Cerebellar cortex (tissue), 1 donor: ENCODE measurements at regions not wholly inside any gene's neighbourhood (a gene's known extent, or its start where the extent isn't known, plus 50 kb on each side); places are given as distances from the start of the nearest gene placed in this dataset.

ENCODE experiments used
- DNase-seq: peaks from one replicate; pipeline ENCODE4 v3.0.0-alpha.2; 2015; ENCODE audit warnings: low spot score

GRCh38 chr18:78601349-78601748 is 378.3 kb upstream of the SALL3 start:
- DNase-seq, result no peak

GRCh38 chr18:78601923-78602322 is 377.7 kb upstream of the SALL3 start:
- no peak for DNase-seq

DNA sequence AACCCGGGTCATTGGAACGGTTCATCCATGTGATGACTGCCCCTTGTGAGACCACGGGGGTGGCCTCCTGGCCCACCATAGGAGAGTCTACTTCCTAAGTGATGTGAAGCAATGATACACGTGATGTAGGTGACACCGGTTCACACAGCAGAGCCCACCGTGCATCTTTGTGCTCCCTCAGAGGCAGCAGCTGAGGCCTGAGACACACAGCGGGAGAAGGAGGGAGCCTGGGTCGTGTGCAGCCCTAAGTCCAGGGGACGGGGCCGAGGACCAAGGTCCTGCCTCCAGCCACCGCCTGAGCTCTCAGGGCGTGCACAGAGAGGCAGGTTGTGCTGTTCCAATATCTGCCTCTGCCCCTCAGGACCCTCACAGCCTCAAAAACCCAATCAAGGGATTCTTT is 377.2 kb upstream of the SALL3 start:
- no peak for DNase-seq

DNA sequence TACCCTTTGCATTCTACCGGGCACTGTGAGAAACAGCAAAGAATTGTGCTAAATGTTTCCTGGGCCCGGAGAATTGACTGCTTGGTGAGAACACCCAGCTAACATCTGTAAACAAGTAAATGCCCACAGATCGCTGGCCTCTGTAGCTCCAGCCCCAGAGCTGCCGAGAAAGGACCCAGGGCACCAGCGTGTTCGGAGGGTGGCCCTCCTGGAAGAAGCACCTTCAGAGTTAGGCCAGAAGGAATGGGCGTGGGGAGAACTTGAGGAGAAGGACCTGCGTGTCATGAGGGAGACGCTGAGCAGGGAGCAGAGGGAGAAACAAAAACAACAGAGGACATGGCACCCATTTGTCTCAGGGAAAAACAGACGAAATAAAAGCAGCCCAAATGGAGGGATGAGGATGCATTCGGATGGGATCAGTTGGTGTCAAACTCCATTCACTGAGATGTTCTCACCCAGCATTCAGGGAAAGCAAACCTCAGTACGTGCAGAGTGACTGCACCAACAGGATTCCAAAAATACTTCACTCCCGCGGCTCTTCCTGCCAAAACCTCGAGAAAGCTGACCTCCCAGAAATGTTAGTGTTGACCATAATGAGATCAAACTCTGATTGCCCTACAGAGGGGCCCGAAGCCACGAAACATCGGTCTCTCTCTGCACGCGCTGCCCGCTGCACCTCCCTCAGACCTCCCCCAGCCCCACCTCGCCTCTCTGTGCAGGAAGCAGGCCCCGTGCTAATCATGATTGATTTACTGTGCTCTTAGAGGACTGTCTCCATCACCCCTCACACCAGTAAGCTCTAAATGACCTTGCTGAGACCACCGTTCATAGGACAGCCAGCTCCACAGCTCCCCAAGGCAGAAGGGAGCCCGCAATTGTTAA is 376.3 kb upstream of the SALL3 start:
- DNase-seq, result no peak

DNA sequence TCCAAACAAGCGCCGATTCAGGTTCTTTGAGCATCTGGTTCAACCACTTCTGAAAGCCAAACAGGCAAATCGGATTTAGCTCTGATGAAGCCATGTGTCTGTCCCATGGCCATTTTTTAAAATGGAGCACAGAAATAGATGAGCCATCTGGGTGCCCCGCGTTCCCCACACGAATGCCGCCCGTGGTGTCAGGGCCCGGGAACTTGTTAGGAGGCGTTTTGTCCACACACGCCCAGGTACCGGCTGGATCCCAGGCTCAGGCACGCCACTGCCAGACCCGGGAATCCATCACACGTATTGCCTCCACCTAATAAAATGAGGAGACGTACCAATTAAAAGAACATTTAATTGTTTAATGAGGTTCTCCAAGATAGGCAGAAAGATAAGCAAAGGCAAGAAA is 374.4 kb upstream of the SALL3 start:
- DNase-seq, result no peak

- DNase-seq, result no peak
Measured at GRCh38 chr18:78607221-78607620, 372.4 kb upstream of the SALL3 start.

GRCh38 chr18:78607784-78608183 is 371.8 kb upstream of the SALL3 start:
- DNase-seq, result no peak

GRCh38 chr18:78610179-78610578 is 369.4 kb upstream of the SALL3 start:
- DNase-seq, result no peak

DNA sequence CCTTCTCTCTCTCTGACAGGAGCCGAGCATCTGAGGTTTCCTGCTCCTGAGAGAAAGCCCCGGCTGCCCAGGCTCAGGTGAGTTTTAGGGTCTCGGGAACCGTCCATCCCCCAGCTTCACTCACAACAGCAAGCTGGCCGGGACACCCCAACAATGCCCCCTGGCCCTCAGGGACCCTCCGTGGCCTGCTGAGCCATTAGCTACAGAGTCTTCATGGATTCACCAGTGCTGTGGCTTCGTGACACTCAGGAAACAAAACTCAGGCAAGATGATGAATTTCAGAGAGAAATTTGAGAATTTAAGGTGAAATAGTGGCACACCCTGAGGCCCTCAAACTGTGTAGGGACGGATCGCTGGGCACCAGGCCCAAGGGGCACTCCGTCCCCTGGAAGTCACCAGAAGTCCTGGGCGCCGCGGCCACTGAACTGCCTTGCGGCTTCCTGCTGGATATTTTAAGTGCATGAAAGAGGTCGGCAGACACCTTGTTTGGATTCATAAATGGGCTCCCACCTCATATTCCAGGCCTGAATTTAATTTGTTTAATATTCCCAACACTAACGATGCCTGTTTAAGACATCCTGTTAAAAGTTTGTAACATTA is 368.3 kb upstream of the SALL3 start:
- DNase-seq, result no peak

DNA sequence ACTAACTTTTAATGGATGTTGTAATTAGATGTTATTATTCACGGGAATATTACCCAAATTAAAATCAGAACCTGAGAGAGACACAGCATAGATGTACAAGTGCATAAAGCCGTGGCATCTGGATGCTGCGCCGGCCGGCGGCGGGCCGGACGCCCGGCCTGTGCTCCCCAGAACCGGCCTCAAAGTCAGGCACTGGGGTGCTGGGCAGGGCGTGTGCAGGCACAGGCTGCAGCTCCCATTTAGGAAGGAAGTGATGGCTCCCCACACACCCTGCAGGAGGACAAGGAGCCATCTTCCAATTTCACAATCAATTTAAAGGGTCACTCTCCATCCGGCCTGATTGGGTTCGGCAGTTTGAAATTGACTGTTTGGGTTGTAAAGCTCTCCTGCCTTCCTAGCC is 367.7 kb upstream of the SALL3 start:
- DNase-seq, result no peak

GRCh38 chr18:78612318-78612717 is 367.3 kb upstream of the SALL3 start:
- no peak for DNase-seq

DNA sequence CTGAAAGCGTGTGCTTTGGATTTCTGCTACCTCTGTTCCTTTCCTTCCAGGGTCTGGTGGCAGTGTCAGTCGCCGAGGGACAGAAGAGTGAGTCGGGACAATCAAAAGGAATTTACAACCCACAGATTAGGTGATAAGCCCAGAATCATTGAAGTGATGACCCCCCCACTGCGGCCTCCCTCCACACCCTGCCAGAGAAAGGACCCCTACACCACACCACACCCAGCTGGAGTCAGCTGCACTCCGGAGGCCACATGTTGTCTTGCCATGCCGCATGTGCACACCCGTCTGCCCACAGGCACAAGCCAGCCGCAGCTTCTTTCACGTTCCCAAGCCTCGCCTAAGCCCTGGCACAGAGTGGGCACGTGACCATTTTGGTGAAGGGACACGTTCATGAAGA is 366.8 kb upstream of the SALL3 start:
- no peak for DNase-seq

DNA sequence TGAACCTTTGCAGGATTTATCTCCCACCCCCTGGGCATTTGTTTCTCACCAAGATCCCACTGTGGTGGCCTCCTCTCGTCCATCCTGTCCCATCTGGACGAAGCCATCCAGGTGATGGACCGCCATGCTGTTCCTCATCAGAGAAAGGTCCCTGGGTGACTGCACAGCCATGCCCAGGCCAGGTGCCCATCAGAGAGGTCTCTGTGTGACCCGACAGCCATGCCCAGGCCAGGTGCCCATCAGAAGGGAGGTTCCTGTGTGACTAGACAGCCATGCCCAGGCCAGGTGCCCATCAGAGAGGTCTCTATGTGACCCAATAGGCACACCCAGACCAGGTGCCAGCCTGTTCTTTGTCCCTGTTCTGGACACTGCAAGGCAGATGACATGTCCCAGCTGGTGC is 360.9 kb upstream of the SALL3 start:
- DNase-seq, result no peak

GRCh38 chr18:78619854-78620253 is 359.8 kb upstream of the SALL3 start:
- no peak for DNase-seq

DNA sequence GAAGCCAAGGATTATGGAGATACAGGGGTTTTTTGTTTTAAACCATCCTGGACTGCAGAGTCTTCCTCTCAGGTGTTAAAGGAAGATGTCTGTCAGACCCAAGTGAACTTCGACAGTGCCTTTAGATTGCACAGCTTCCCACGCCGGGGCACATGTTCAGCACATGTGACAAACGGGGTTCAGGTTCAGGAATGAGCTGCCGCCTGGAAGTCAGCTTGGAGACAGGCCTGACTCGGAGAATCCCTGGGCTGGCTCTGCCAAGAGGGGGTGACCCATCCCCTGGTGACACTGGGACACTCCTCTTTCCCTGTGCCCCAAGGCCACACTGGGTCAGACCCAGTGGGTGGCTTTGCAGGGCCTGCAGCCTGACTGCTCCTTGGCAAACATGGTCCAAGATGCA is 359.3 kb upstream of the SALL3 start:
- no peak for DNase-seq

- DNase-seq, result no peak
Measured at GRCh38 chr18:78621141-78621755, 358.4 kb upstream of the SALL3 start.

GRCh38 chr18:78622251-78622906 is 357.2 kb upstream of the SALL3 start:
- no peak for DNase-seq

GRCh38 chr18:78622907-78623541 is 356.6 kb upstream of the SALL3 start:
- DNase-seq, result no peak

DNA sequence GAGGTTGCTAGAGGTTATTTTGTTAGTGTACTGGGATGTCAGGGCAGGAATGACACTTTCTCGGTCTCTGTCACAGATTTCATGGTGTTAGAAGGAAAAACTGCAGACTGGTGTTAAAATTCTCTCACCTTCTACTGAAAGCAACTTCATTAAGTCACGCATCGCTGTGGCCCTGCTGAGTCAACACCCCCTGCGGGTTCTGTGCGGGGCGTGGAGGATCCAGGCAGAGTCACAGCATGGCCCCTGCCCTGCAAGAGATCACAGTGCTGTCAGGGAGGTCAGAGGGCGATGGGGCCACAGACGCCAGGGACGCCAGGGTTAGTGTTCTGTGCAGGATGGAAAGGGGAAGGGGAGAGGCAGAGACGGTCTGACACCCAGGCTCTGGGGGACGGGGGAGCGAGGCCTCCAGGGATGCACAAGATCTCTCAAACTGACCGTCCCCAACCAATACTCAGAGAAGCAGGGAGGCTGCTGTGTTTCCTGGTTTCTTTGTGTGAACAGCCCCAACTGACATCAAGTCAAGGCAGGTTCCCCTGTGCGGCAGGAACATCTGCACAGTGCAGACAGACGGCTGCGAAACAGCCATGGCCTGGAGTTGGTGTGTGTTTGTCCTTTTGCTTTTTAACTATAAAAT is 354.9 kb upstream of the SALL3 start:
- no peak for DNase-seq

GRCh38 chr18:78625847-78626246 is 353.8 kb upstream of the SALL3 start:
- DNase-seq, result no peak

GRCh38 chr18:78627551-78628346 is 351.9 kb upstream of the SALL3 start:
- no peak for DNase-seq
